Brain microvascular endothelial cell (primary cell): ENCODE measurements at regions not wholly inside any gene's neighbourhood (a gene's known extent, or its start where the extent isn't known, plus 50 kb on each side); places are given as distances from the start of the nearest gene placed in this dataset.

ENCODE experiments used
- DNase-seq: peaks from one replicate; pipeline ENCODE4 v3.0.0-alpha.2; 2020
- H3K27ac ChIP-seq: fragments of 250-450 bp; sonication (Bioruptor Pico); 2 replicates; pipeline ENCODE4 v1.5.1; 2020; ENCODE audit warnings: mild to moderate bottlenecking, moderate library complexity
- H3K27me3 ChIP-seq: fragments of 250-450 bp; sonication (Bioruptor Pico); replicated peaks from 2 replicates; pipeline ENCODE4 v1.5.1; 2020; ENCODE audit warnings: mild to moderate bottlenecking
- H3K36me3 ChIP-seq: fragments of 250-450 bp; sonication (Bioruptor Pico); replicated peaks from 2 replicates; pipeline ENCODE4 v1.5.1; 2020; ENCODE audit warnings: mild to moderate bottlenecking
- H3K4me3 ChIP-seq: 2 replicates; pipeline ENCODE4 v1.5.1; 2011; ENCODE audit warnings: low read depth, mild to moderate bottlenecking, control low read depth, low read length, moderate library complexity
- in situ Hi-C: cut with HindIII; loops from 2 replicates; pipeline ENCODE4 v1.10.0; 2017; ENCODE audit warnings: low sequenced_read_pairs, low pct_ligation_motif_present
- TF ChIP-seq, protein P1 (sequence below): IDR thresholded peaks from 2 replicates; pipeline ENCODE4 v1.5.1; 2011; ENCODE audit warnings: low read depth, mild to moderate bottlenecking, moderate library complexity, low read length, control low read depth, inconsistent platforms; ENCODE audit errors: missing control alignments

- Histone ChIP-seq H3K27me3 (no peaks in the 10 kb centered on the region), H3K4me3 (no peak overlapping the region), H3K36me3 (no peaks in the 10 kb centered on the region), H3K27ac (no peak overlapping the region)
- no peak for DNase-seq
- in situ Hi-C loops: no loop called here
- TF ChIP-seq, protein P1, sequence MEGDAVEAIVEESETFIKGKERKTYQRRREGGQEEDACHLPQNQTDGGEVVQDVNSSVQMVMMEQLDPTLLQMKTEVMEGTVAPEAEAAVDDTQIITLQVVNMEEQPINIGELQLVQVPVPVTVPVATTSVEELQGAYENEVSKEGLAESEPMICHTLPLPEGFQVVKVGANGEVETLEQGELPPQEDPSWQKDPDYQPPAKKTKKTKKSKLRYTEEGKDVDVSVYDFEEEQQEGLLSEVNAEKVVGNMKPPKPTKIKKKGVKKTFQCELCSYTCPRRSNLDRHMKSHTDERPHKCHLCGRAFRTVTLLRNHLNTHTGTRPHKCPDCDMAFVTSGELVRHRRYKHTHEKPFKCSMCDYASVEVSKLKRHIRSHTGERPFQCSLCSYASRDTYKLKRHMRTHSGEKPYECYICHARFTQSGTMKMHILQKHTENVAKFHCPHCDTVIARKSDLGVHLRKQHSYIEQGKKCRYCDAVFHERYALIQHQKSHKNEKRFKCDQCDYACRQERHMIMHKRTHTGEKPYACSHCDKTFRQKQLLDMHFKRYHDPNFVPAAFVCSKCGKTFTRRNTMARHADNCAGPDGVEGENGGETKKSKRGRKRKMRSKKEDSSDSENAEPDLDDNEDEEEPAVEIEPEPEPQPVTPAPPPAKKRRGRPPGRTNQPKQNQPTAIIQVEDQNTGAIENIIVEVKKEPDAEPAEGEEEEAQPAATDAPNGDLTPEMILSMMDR: no peak
Measured at GRCh38 chr14:97655169-97655948, 858.2 kb downstream of the VRK1 start.

- no peak overlapping the region for H3K4me3 ChIP-seq
- TF ChIP-seq, protein P1: no peak
- no peaks in the 10 kb centered on the region for H3K27me3 ChIP-seq
- in situ Hi-C loops: no loop called here
- H3K36me3 ChIP-seq: no peaks in the 10 kb centered on the region
- no peak overlapping the region for H3K27ac ChIP-seq
- no peak for DNase-seq
Measured at GRCh38 chr14:97657609-97658008, 860.4 kb downstream of the VRK1 start.

DNA sequence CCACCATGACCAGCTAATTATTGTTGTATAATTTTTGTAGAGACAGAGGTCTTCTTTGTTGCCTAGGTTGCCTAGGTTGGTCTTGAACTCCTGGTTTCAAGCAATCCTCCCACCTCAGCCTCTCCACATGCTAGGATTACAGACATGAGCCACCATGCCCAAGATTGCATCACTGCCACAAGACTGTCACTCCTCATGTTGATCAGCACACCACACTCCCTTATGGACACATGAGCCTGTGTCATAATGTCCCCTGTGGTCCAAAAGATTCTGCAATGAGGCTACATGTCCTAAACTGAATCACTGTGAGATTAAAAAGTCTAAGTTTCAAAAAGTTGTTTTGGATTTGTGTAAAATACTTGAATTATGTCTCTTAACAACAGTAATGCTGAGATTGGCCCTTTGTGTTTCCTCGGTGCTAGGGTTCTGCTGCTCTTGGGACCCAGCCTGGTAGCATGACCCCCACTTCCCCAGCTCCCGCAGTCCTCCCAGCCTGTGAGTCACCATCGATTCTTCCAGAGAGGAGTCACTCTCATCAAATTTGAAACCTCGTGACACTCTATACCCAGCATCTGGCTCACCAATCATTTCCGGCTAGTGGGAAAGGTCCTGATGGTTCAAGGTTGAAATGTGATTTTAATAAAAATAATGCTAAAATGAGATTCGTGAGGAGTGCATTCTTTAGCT lies 890.9 kb downstream of the VRK1 start:
- Histone ChIP-seq H3K36me3 (no peaks in the 10 kb centered on the region), H3K4me3 (no peak overlapping the region), H3K27ac (no peak overlapping the region), H3K27me3 (no peaks in the 10 kb centered on the region)
- in situ Hi-C loops: no loop called here
- TF ChIP-seq, protein P1: no peak
- DNase-seq: no peak

DNA sequence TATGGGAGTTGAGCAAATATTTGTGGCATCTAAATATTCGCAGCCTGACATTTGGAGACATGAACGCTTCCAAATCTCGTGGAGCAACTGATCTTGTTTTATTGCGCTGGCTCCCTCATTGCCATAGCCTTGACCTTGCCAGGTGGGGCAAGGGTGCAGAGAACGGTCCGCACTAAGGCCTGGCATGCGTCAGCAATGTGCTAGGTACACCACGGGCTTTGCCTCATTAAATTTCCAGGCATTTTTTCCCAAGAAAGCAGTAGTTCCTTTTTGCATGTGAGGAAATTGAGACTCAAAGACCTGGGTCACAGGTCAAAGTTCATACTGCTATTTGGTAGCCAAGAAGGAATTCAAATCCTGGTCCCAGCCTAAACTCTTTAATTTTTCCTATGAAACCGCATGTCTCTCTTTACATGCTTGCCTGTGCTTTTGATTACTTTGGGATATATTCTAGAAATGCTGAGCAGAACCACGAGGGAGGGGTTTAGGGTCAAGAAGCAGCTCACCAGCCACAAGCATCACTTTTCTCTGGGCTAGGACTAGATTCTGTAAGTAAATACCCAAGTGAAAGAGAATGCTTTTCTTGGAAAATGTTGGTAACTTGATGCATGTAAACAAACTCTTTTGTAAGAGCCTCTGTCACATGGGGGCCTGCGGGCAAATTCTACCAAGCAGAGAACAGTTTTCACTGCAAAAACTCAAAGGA lies 891.6 kb downstream of the VRK1 start:
- Histone ChIP-seq H3K27me3 (no peaks in the 10 kb centered on the region), H3K27ac (no peak overlapping the region), H3K36me3 (no peaks in the 10 kb centered on the region), H3K4me3 (no peak overlapping the region)
- DNase-seq: no peak
- in situ Hi-C loops: no loop called here
- TF ChIP-seq, protein P1: no peak

GRCh38 chr14:97692084-97692483 lies 894.9 kb downstream of the VRK1 start:
- Histone ChIP-seq H3K4me3 (no peak overlapping the region), H3K27ac (no peak overlapping the region), H3K27me3 (no peaks in the 10 kb centered on the region), H3K36me3 (no peaks in the 10 kb centered on the region)
- in situ Hi-C loops: no loop called here
- TF ChIP-seq, protein P1: no peak
- DNase-seq: no peak
